ENCODE measurements at regions not wholly inside any gene's neighbourhood (a gene's known extent, or its start where the extent isn't known, plus 50 kb on each side); places are given as distances from the start of the nearest gene placed in this dataset.
"Not testable (repeated sequence)": the region's sequence is repeated elsewhere in the genome, so short reads cannot be mapped to it uniquely, and the experiment has no call there.

DNA sequence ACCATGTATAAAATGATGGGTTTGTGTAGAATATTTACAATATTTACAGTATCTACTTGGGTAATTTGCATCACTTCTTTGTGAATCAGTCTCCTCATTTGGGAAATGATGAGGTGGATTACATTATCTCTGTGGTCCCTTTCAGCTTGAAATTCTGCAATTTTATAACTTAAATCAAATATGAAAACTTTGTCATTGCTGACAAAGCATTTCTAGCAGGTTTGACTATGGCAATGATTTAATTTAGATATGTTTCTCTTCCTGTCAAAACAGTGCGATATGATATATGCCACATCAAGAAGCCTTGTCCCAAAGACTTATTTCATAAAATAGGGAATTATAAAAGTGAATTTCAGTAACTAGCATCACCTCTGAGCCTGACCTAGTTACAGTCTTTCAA lies 315.8 kb upstream of the MEIS2 start:
- no peak for TF ChIP-seq CTCF (IDR thresholded peaks at IDR 0.05; ENCODE audit: low read depth, low read length)

DNA sequence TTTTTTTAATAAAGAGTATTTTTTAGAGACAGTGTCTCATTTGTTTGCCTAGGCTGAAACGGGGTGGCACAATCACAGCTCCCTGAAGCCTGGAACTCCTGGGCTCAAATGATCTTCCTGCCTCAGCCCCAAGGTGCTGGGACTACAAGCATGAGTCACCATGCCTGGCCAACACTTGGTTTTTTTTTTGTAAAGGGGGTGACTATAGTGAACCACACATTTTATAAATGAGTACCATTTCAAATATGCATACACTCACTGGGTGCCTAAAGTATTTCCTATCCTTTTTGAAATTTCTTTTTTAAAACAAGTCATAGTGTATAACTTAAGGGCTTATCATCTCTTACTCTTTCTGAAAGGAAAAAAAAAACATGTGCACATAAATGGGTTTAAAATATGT lies 325.2 kb upstream of the MEIS2 start:
- no peak overlapping the region for H3K27ac ChIP-seq
- no peaks in the 10 kb centered on the region for H3K27me3 ChIP-seq (ENCODE audit: insufficient read depth, low read depth, severe bottlenecking)
- H3K4me3 ChIP-seq (ENCODE audit: low read depth, low read length) = no peak overlapping the region
- H3K36me3 ChIP-seq = no peaks in the 10 kb centered on the region
- TF ChIP-seq CTCF (IDR thresholded peaks at IDR 0.05; ENCODE audit: low read depth, low read length) = no peak
- no peaks in the 10 kb centered on the region for H3K9me3 ChIP-seq (ENCODE audit: severe bottlenecking)
- DNase-seq = no peak

More for the DNA sequence above, 315.8 kb upstream of the MEIS2 start:
- Histone ChIP-seq H3K9me3 (ENCODE audit: severe bottlenecking) (no peaks in the 10 kb centered on the region), H3K4me3 (ENCODE audit: low read depth, low read length) (no peak overlapping the region), H3K36me3 (no peaks in the 10 kb centered on the region), H3K27ac (no peak overlapping the region), H3K27me3 (ENCODE audit: insufficient read depth, low read depth, severe bottlenecking) (no peaks in the 10 kb centered on the region)
- DNase-seq = no peak

- not testable (repeated sequence) for H3K9me3 ChIP-seq (ENCODE audit: severe bottlenecking); DNase-seq; H3K36me3 ChIP-seq; H3K27me3 ChIP-seq (ENCODE audit: insufficient read depth, low read depth, severe bottlenecking); H3K27ac ChIP-seq; H3K4me3 ChIP-seq (ENCODE audit: low read depth, low read length)
Observed at GRCh38 chr15:37427393-37427792, 327.0 kb upstream of the MEIS2 start.

- no peak for TF ChIP-seq CTCF (IDR thresholded peaks at IDR 0.05; ENCODE audit: low read depth, low read length)
Observed at GRCh38 chr15:37446921-37447320, 346.6 kb upstream of the MEIS2 start.

GRCh38 chr15:37452498-37452897 lies 352.1 kb upstream of the MEIS2 start:
- peaks cover 10% of the 10 kb centered on the region for H3K9me3 ChIP-seq (ENCODE audit: severe bottlenecking)

More at GRCh38 chr15:37446921-37447320, 346.6 kb upstream of the MEIS2 start:
- no peak overlapping the region for H3K27ac ChIP-seq
- H3K27me3 ChIP-seq (ENCODE audit: insufficient read depth, low read depth, severe bottlenecking) = no peaks in the 10 kb centered on the region
- no peaks in the 10 kb centered on the region for H3K36me3 ChIP-seq
- H3K9me3 ChIP-seq (ENCODE audit: severe bottlenecking) = no peaks in the 10 kb centered on the region
- no peak for DNase-seq
- H3K4me3 ChIP-seq (ENCODE audit: low read depth, low read length) = no peak overlapping the region

DNA sequence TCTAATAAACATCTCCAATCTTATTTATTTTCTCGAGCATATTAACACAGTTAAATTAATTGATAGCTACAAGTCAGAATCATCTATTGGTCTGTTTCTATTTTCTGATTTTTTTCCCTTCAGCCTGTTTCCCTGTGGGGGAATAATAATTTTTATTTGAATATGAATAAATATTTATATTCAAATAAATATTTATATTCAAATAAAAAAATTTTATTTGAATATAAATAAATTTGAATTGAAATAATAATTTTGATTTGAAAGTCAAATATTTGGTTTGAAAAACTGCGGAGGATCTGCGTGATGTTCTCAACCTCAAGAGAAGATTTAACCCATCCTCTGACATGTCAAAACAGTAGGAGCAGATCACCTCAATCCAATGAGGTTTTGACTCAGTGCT lies 380.1 kb upstream of the MEIS2 start:
- Histone ChIP-seq H3K27me3 (ENCODE audit: insufficient read depth, low read depth, severe bottlenecking) (no peaks in the 10 kb centered on the region), H3K27ac (no peak overlapping the region), H3K9me3 (ENCODE audit: severe bottlenecking) (no peaks in the 10 kb centered on the region), H3K4me3 (ENCODE audit: low read depth, low read length) (no peak overlapping the region), H3K36me3 (no peaks in the 10 kb centered on the region)
- DNase-seq = no peak
- TF ChIP-seq CTCF (IDR thresholded peaks at IDR 0.05; ENCODE audit: low read depth, low read length) = no peak

More at GRCh38 chr15:37452498-37452897, 352.1 kb upstream of the MEIS2 start:
- Histone ChIP-seq H3K36me3 (no peaks in the 10 kb centered on the region), H3K27ac (no peak overlapping the region), H3K27me3 (ENCODE audit: insufficient read depth, low read depth, severe bottlenecking) (no peaks in the 10 kb centered on the region), H3K4me3 (ENCODE audit: low read depth, low read length) (no peak overlapping the region)
- TF ChIP-seq CTCF (IDR thresholded peaks at IDR 0.05; ENCODE audit: low read depth, low read length) = no peak
- no peak for DNase-seq
